GM19324 (cell line): ENCODE measurements at regions not wholly inside any gene's neighbourhood (a gene's known extent, or its start where the extent isn't known, plus 50 kb on each side); places are given as distances from the start of the nearest gene placed in this dataset.

Experiments
- ATAC-seq: cut with Tn5 transposase; IDR thresholded peaks from one replicate; pipeline ENCODE4 v1.9.1; 2021; ENCODE audit warnings: mild to moderate bottlenecking, moderate library complexity; ENCODE audit not compliant: unreplicated experiment, low FRiP score

- no peak for ATAC-seq
Measured at GRCh38 chr3:110070161-110070916, 733.0 kb upstream of the DPPA4 start.

- ATAC-seq, result no peak
Measured at GRCh38 chr3:110074095-110074494, 736.7 kb upstream of the DPPA4 start.

GRCh38 chr3:110077093-110077492, 739.7 kb upstream of the DPPA4 start:
- no peak for ATAC-seq

GRCh38 chr3:110093411-110093810, 756.1 kb upstream of the DPPA4 start:
- ATAC-seq, result no peak

- no peak for ATAC-seq
Measured at GRCh38 chr3:110093812-110094401, 756.6 kb upstream of the DPPA4 start.

GRCh38 chr3:110099711-110100110, 762.4 kb upstream of the DPPA4 start:
- ATAC-seq, result no peak

- no peak for ATAC-seq
Measured at GRCh38 chr3:110101361-110101760, 764.0 kb upstream of the DPPA4 start.

- no peak for ATAC-seq
Measured at GRCh38 chr3:110106805-110107204, 769.5 kb upstream of the DPPA4 start.

- ATAC-seq, result no peak
Measured at GRCh38 chr3:110123946-110124345, 786.6 kb upstream of the DPPA4 start.

- ATAC-seq, result no peak
Measured at GRCh38 chr3:110126065-110126464, 788.7 kb upstream of the DPPA4 start.

GRCh38 chr3:110133971-110134370, 796.6 kb upstream of the DPPA4 start:
- ATAC-seq, result no peak

- ATAC-seq, result no peak
Measured at GRCh38 chr3:110139048-110139447, 801.7 kb upstream of the DPPA4 start.

GRCh38 chr3:110139821-110140220, 802.5 kb upstream of the DPPA4 start:
- ATAC-seq, result no peak

- no peak for ATAC-seq
Measured at GRCh38 chr3:110149763-110150162, 812.4 kb upstream of the DPPA4 start.

- no peak for ATAC-seq
Measured at GRCh38 chr3:110157221-110157620, 819.9 kb upstream of the DPPA4 start.

- no peak for ATAC-seq
Measured at GRCh38 chr3:110164632-110165369, 827.5 kb upstream of the DPPA4 start.

GRCh38 chr3:110165370-110165743, 828.0 kb upstream of the DPPA4 start:
- no peak for ATAC-seq

GRCh38 chr3:110165753-110166152, 828.4 kb upstream of the DPPA4 start:
- no peak for ATAC-seq

- no peak for ATAC-seq
Measured at GRCh38 chr3:110166791-110167190, 829.4 kb upstream of the DPPA4 start.

GRCh38 chr3:110174908-110175307, 837.6 kb upstream of the DPPA4 start:
- ATAC-seq, result no peak

GRCh38 chr3:110178965-110179364, 841.6 kb upstream of the DPPA4 start:
- ATAC-seq, result no peak

- ATAC-seq, result no peak
Measured at GRCh38 chr3:110180733-110181132, 843.4 kb upstream of the DPPA4 start.
